NT2/D1 (cell line): ENCODE measurements at regions not wholly inside any gene's neighbourhood (a gene's known extent, or its start where the extent isn't known, plus 50 kb on each side); places are given as distances from the start of the nearest gene placed in this dataset.

ENCODE experiments used
- DNase-seq: peaks from one replicate; pipeline ENCODE4 v3.0.0-alpha.2; 2011; ENCODE audit warnings: low read depth, low spot score
- H3K27me3 ChIP-seq: 2 replicates; pipeline ENCODE4 v1.6.0; 2011; ENCODE audit warnings: mild to moderate bottlenecking; ENCODE audit not compliant: insufficient read length, insufficient read depth
- H3K36me3 ChIP-seq: 2 replicates; pipeline ENCODE4 v1.6.1; 2011; ENCODE audit warnings: mild to moderate bottlenecking, low read length, mixed read lengths; ENCODE audit not compliant: insufficient read depth, insufficient read length
- H3K4me1 ChIP-seq: 2 replicates; pipeline ENCODE4 v1.5.1; 2011; ENCODE audit not compliant: insufficient read depth, insufficient read length
- H3K4me3 ChIP-seq: 2 replicates; pipeline ENCODE4 v1.5.1; 2011; ENCODE audit warnings: low read depth; ENCODE audit not compliant: insufficient read length
- H3K9ac ChIP-seq: 2 replicates; pipeline ENCODE4 v1.6.0; 2011; ENCODE audit warnings: low read depth; ENCODE audit not compliant: insufficient read length
- H3K9me3 ChIP-seq: 2 replicates; pipeline ENCODE4 v1.5.1; 2011; ENCODE audit warnings: mild to moderate bottlenecking, low read length; ENCODE audit not compliant: insufficient read depth
- SUZ12 ChIP-seq: IDR thresholded peaks from 2 replicates; pipeline ENCODE4 v1.6.1; 2011; ENCODE audit not compliant: insufficient read length, insufficient read depth; ENCODE audit errors: extremely low read depth
- YY1 ChIP-seq: IDR thresholded peaks from 2 replicates; pipeline ENCODE4 v1.6.1; 2011; ENCODE audit not compliant: insufficient read length, insufficient read depth
- ZNF274 ChIP-seq: IDR thresholded peaks from 2 replicates; pipeline ENCODE4 v1.6.1; 2011; ENCODE audit warnings: mild to moderate bottlenecking, low read depth, low read length

GRCh38 chr4:8696369-8697127 is 104.0 kb downstream of the CPZ start:
- Histone ChIP-seq H3K27me3 (peaks cover 2% of the 10 kb centered on the region), H3K4me1 (peaks cover 10% of the 10 kb centered on the region), H3K9me3 (peaks cover 7% of the 10 kb centered on the region; the same call in 1 of the 2 replicates), H3K4me3 (no peak overlapping the region), H3K36me3 (no peaks in the 10 kb centered on the region), H3K9ac (no peak overlapping the region)
- TF ChIP-seq SUZ12, result no peak
- DNase-seq, result no peak

- Histone ChIP-seq H3K9me3 (peaks cover 7% of the 10 kb centered on the region; the same call in 1 of the 2 replicates), H3K9ac (no peak overlapping the region), H3K4me3 (no peak overlapping the region), H3K36me3 (no peaks in the 10 kb centered on the region), H3K4me1 (peaks cover 10% of the 10 kb centered on the region), H3K27me3 (peaks cover 13% of the 10 kb centered on the region)
- DNase-seq, result no peak
- no peak for TF ChIP-seq YY1
- no peak for TF ChIP-seq SUZ12
- TF ChIP-seq ZNF274, result no peak
Observed at GRCh38 chr4:8695237-8696219, 103.0 kb downstream of the CPZ start.

DNA sequence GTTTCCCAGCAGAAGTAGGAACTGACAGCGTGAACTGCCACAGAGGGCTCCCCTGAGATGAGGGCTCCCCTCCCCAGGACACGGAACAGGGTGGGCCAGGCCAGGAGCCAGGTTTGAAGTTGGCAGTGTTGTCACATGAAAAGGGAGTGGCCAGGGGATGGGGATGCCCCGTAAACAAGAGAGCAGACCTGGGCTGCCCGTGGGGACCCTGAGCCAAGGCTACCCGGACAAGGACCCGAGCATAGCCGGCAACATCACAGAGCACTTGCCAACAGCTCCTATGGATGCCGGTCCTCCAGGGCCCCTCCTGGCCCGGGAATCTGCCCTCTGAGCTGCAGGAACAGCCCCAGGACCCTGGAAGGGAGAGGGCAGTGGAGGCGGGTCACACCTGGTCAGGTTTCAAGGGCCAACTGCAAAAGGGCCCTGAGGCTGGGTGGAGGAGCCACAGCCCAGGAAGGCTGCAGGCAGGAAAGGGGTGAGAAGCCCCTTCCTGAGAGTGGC is 102.1 kb downstream of the CPZ start:
- TF ChIP-seq ZNF274, result no peak
- no peak for TF ChIP-seq SUZ12
- no peak for TF ChIP-seq YY1
- no peak overlapping the region for H3K9ac ChIP-seq
- no peak for DNase-seq
- no peak overlapping the region for H3K4me3 ChIP-seq
- H3K36me3 ChIP-seq, result no peaks in the 10 kb centered on the region
- H3K4me1 ChIP-seq, result peaks cover 10% of the 10 kb centered on the region
- H3K9me3 ChIP-seq, result peaks cover 7% of the 10 kb centered on the region; the same call in 1 of the 2 replicates
- H3K27me3 ChIP-seq, result peaks cover 19% of the 10 kb centered on the region

DNA sequence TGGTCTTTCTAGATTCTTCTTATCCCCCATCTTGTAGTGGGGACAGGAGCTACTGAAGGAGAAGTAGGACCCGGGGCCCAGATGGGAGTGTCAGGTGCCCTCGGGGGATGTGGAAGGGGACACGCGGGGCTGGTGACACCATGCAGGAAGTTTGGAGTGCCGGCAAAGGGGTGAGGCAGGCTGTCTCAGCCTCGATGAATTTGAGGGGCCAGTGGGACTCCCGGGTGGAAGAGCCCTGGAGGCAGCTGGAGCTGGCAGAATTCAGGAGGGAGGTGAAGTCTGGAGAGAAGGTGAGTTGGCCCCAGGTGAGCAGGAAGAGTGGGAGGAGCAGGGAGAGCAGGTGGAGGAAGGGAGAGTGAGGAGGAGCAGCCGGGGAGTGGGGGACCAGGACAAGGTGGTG is 101.7 kb downstream of the CPZ start:
- no peak overlapping the region for H3K9ac ChIP-seq
- H3K9me3 ChIP-seq, result peaks cover 7% of the 10 kb centered on the region; the same call in 1 of the 2 replicates
- no peak overlapping the region for H3K4me3 ChIP-seq
- DNase-seq, result no peak
- peaks cover 7% of the 10 kb centered on the region for H3K4me1 ChIP-seq
- TF ChIP-seq SUZ12 (no peak), YY1 (no peak), ZNF274 (no peak)
- no peaks in the 10 kb centered on the region for H3K36me3 ChIP-seq
- H3K27me3 ChIP-seq, result peaks cover 20% of the 10 kb centered on the region

- TF ChIP-seq YY1, result no peak
- TF ChIP-seq SUZ12, result no peak
- no peak for TF ChIP-seq ZNF274
- H3K9ac ChIP-seq, result no peak overlapping the region
Observed at GRCh38 chr4:8691151-8691775, 98.7 kb downstream of the CPZ start.

GRCh38 chr4:8690216-8691150 is 97.9 kb downstream of the CPZ start:
- Histone ChIP-seq H3K9me3 (no peaks in the 10 kb centered on the region), H3K9ac (no peak overlapping the region), H3K4me3 (no peak overlapping the region), H3K4me1 (peaks cover 14% of the 10 kb centered on the region), H3K27me3 (peaks cover 55% of the 10 kb centered on the region), H3K36me3 (no peaks in the 10 kb centered on the region)
- TF ChIP-seq SUZ12 (no peak), ZNF274 (no peak), YY1 (no peak)
- no peak for DNase-seq

More at GRCh38 chr4:8691151-8691775, 98.7 kb downstream of the CPZ start:
- Histone ChIP-seq H3K9me3 (no peaks in the 10 kb centered on the region), H3K4me3 (no peak overlapping the region), H3K4me1 (peaks cover 14% of the 10 kb centered on the region), H3K27me3 (peaks cover 49% of the 10 kb centered on the region), H3K36me3 (no peaks in the 10 kb centered on the region)
- no peak for DNase-seq
